Erythroblast (primary cell): ENCODE measurements at regions not wholly inside any gene's neighbourhood (a gene's known extent, or its start where the extent isn't known, plus 50 kb on each side); places are given as distances from the start of the nearest gene placed in this dataset.

Experiments used
- GATA1 ChIP-seq: IDR thresholded peaks from 2 replicates; pipeline ENCODE4 v1.6.1; 2011; ENCODE audit warnings: low read depth, mild to moderate bottlenecking, control low read depth, low read length, moderate library complexity
- POLR2A ChIP-seq: IDR thresholded peaks from 2 replicates; pipeline ENCODE4 v1.6.1; 2011; ENCODE audit warnings: mild to moderate bottlenecking, low read length

GRCh38 chr10:93131986-93132385 lies 58.3 kb downstream of the CYP26A1 start:
- TF ChIP-seq POLR2A (no peak), GATA1 (no peak)
